ENCODE measurements at regions not wholly inside any gene's neighbourhood (a gene's known extent, or its start where the extent isn't known, plus 50 kb on each side); places are given as distances from the start of the nearest gene placed in this dataset.
"Not testable (repeated sequence)": the region's sequence is repeated elsewhere in the genome, so short reads cannot be mapped to it uniquely, and the experiment has no call there.

- in situ Hi-C loops (cut with HindIII; ENCODE audit: low sequenced_read_pairs); H3K4me3 ChIP-seq (ENCODE audit: low read depth, low read length); DNase-seq (ENCODE audit: low read depth, low spot score): not testable (repeated sequence)
Observed at GRCh38 chr15:20959299-20959698, 93.2 kb upstream of the POTEB2 start.

GRCh38 chr15:20929322-20929721, 63.2 kb upstream of the POTEB2 start:
- in situ Hi-C loops (cut with HindIII; ENCODE audit: low sequenced_read_pairs); DNase-seq (ENCODE audit: low read depth, low spot score); H3K4me3 ChIP-seq (ENCODE audit: low read depth, low read length): not testable (repeated sequence)
